Fibroblast of villous mesenchyme (primary cell): ENCODE measurements at regions not wholly inside any gene's neighbourhood (a gene's known extent, or its start where the extent isn't known, plus 50 kb on each side); places are given as distances from the start of the nearest gene placed in this dataset.

Experiments used
- DNase-seq: peaks from one replicate; pipeline ENCODE4 v3.0.0-alpha.2; 2010; ENCODE audit warnings: low read depth
- H3K4me3 ChIP-seq: 2 replicates; pipeline ENCODE4 v1.5.1; 2011; ENCODE audit warnings: low read depth, mild to moderate bottlenecking, low read length
- CTCF ChIP-seq: IDR thresholded peaks from 2 replicates; pipeline ENCODE4 v1.5.1; 2012; ENCODE audit warnings: low read depth, mild to moderate bottlenecking, low read length; ENCODE audit not compliant: insufficient read depth

- no peak overlapping the region for H3K4me3 ChIP-seq
- no peak for DNase-seq
- no peak for TF ChIP-seq CTCF
These were observed 74.7 kb upstream of the ZNF236 start for GRCh38 chr18:76747676-76748075.

- no peak overlapping the region for H3K4me3 ChIP-seq
- TF ChIP-seq CTCF = no peak
- DNase-seq = no peak
These were observed 81.0 kb upstream of the ZNF236 start for GRCh38 chr18:76741346-76741745.

GRCh38 chr18:76736309-76736708 is 86.0 kb upstream of the ZNF236 start:
- no peak for DNase-seq
- no peak overlapping the region for H3K4me3 ChIP-seq
- TF ChIP-seq CTCF = no peak

GRCh38 chr18:76730901-76731300 is 91.5 kb upstream of the ZNF236 start:
- no peak for DNase-seq
- no peak overlapping the region for H3K4me3 ChIP-seq
- no peak for TF ChIP-seq CTCF

GRCh38 chr18:76727589-76727988 is 94.8 kb upstream of the ZNF236 start:
- H3K4me3 ChIP-seq = no peak overlapping the region
- no peak for TF ChIP-seq CTCF
- DNase-seq = no peak

- DNase-seq = no peak
- no peak for TF ChIP-seq CTCF
- H3K4me3 ChIP-seq = no peak overlapping the region
These were observed 96.9 kb upstream of the ZNF236 start for GRCh38 chr18:76725445-76725844.

- H3K4me3 ChIP-seq = no peak overlapping the region
- DNase-seq = no peak
- TF ChIP-seq CTCF = no peak
These were observed 99.9 kb upstream of the ZNF236 start for GRCh38 chr18:76722224-76723061.
